AG04449 (cell line): ENCODE measurements at regions not wholly inside any gene's neighbourhood (a gene's known extent, or its start where the extent isn't known, plus 50 kb on each side); places are given as distances from the start of the nearest gene placed in this dataset.

Experiments
- CTCF ChIA-PET: fragments of 350-600 bp; formaldehyde crosslinking; extraction: SDS; loops from one replicate; lab custom pipeline; 2021; ENCODE audit warnings: antibody characterized with exemption; lab: Yijun Ruan, JAX
- POLR2A ChIA-PET: fragments of 400-600, 350-600 bp; formaldehyde crosslinking; extraction: SDS; loops from one replicate; lab custom pipeline; 2020; ENCODE audit warnings: antibody characterized with exemption, inconsistent platforms; lab: Yijun Ruan, JAX
- DNase-seq: peaks from one replicate; pipeline ENCODE4 v3.0.0-alpha.2; 2010; ENCODE audit warnings: low read depth, low spot score
- H3K4me3 ChIP-seq: 2 replicates; pipeline ENCODE4 v1.5.1; 2011; ENCODE audit warnings: low read depth, mild to moderate bottlenecking, control low read depth, low read length
- CTCF ChIP-seq: IDR thresholded peaks from one replicate; pipeline ENCODE4 v1.5.1; 2011; ENCODE audit warnings: mild to moderate bottlenecking, moderate library complexity, low read length, control low read depth, inconsistent platforms; ENCODE audit not compliant: insufficient read depth; ENCODE audit errors: missing control alignments

GRCh38 chr20:55919319-55919718, 86.0 kb downstream of the CBLN4 start:
- ChIA-PET POLR2A (no interaction called here), CTCF (no interaction called here)
- no peak overlapping the region for H3K4me3 ChIP-seq
- no peak for DNase-seq
- no peak for TF ChIP-seq CTCF

GRCh38 chr20:55918471-55918870, 86.8 kb downstream of the CBLN4 start:
- TF ChIP-seq CTCF: no peak
- POLR2A ChIA-PET: no interaction called here
- H3K4me3 ChIP-seq: no peak overlapping the region
- CTCF ChIA-PET: no interaction called here
- DNase-seq: no peak

- ChIA-PET CTCF (no interaction called here), POLR2A (no interaction called here)
- no peak for TF ChIP-seq CTCF
- no peak for DNase-seq
- H3K4me3 ChIP-seq: no peak overlapping the region
These were observed 112.3 kb downstream of the CBLN4 start for GRCh38 chr20:55893031-55893430.

DNA sequence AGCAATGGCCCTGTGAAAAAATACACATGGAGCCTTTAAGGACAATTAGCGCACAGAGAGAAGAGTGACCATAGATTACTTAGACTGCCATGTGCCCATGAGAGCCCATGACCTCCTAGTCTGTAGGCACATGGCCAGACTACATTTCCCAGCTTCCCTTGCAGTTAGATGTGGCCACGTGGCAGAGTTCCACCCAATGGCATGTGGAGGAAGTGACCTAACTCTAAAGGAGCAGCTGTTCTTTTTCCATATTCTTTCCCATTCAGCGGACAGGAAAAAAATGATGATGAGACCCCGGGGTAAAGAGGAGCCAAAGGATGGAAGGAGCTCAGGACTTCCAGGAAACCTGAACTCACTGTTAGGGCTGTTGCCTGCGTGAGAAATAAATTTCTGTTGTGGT, 116.6 kb downstream of the CBLN4 start:
- ChIA-PET POLR2A (no interaction called here), CTCF (no interaction called here)
- DNase-seq: no peak
- no peak overlapping the region for H3K4me3 ChIP-seq
- no peak for TF ChIP-seq CTCF

DNA sequence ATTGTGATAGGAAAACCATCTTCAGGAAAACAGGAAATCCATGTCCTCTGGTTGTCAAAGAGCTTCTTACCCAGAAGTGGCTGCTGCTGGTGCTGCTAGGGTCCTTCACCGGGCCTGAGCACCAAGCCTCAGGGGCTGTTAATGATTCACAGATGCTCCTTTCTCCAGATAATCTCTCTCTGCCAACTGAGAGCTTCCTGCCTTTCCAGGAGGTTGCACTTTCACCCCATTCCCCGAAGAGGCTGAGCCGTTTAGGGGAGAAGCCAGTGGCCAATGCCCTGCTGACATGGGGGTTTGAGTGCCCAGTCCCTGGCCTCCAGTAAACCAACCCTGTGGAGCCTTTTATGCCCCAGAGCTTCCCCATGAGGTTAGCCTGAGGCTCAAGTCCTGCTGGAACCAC, 122.4 kb downstream of the CBLN4 start:
- ChIA-PET CTCF (no interaction called here), POLR2A (no interaction called here)
- TF ChIP-seq CTCF: no peak
- no peak for DNase-seq
- no peak overlapping the region for H3K4me3 ChIP-seq

DNA sequence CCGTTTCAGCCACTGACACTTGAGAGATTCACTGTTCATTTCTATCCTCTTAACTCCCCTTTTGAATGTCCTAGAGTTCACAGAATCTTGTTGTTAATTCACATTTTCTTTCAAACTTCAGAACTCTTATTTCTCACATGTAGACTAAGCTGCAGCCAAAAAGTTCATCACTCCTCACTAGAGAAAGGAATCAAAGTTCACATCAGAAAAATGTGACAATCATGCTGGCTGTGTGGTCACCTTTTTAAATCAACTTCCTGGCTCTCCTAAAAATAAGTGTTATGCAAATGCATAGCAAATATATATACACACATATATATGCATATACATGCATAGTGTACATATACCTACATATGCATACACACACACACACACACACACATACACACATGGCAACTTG, 123.0 kb downstream of the CBLN4 start:
- no peak for TF ChIP-seq CTCF
- ChIA-PET POLR2A (no interaction called here), CTCF (no interaction called here)
- H3K4me3 ChIP-seq: no peak overlapping the region
- no peak for DNase-seq

- ChIA-PET CTCF (no interaction called here), POLR2A (no interaction called here)
- no peak for DNase-seq
- TF ChIP-seq CTCF: no peak
- H3K4me3 ChIP-seq: no peak overlapping the region
These were observed 124.1 kb downstream of the CBLN4 start for GRCh38 chr20:55881204-55881603.
